ENCODE measurements at regions not wholly inside any gene's neighbourhood (a gene's known extent, or its start where the extent isn't known, plus 50 kb on each side); places are given as distances from the start of the nearest gene placed in this dataset.

GRCh38 chr18:46402945-46403344 is 254.1 kb downstream of the LOXHD1 start:
- Histone ChIP-seq H3K4me3 (ENCODE audit: low read length) (no peak overlapping the region), H3K36me3 (ENCODE audit: insufficient read depth, low read length) (no peaks in the 10 kb centered on the region), H3K27me3 (ENCODE audit: insufficient read depth, low read length) (no peaks in the 10 kb centered on the region), H3K9me3 (ENCODE audit: insufficient read depth, low read depth, low read length) (no peaks in the 10 kb centered on the region), H3K4me1 (ENCODE audit: insufficient read depth, low read length) (no peaks in the 10 kb centered on the region), H3K27ac (ENCODE audit: low read depth, low read length) (no peak overlapping the region), H3K9ac (ENCODE audit: low read depth, low read length) (no peak overlapping the region)
- WGBS: 86% methylated on average over 4 of the region's 4 CpGs

GRCh38 chr18:46405832-46406538 is 251.0 kb downstream of the LOXHD1 start:
- Histone ChIP-seq H3K9me3 (ENCODE audit: insufficient read depth, low read depth, low read length) (no peaks in the 10 kb centered on the region), H3K4me1 (ENCODE audit: insufficient read depth, low read length) (no peaks in the 10 kb centered on the region), H3K36me3 (ENCODE audit: insufficient read depth, low read length) (no peaks in the 10 kb centered on the region), H3K4me3 (ENCODE audit: low read length) (no peak overlapping the region), H3K27me3 (ENCODE audit: insufficient read depth, low read length) (no peaks in the 10 kb centered on the region), H3K27ac (ENCODE audit: low read depth, low read length) (no peak overlapping the region), H3K9ac (ENCODE audit: low read depth, low read length) (no peak overlapping the region)
- 89% methylated on average over 9 of the region's 9 CpGs for WGBS

GRCh38 chr18:46406539-46406932 is 250.5 kb downstream of the LOXHD1 start:
- WGBS: 93% methylated on average over 4 of the region's 4 CpGs
- Histone ChIP-seq H3K4me1 (ENCODE audit: insufficient read depth, low read length) (peaks cover 3% of the 10 kb centered on the region; the same call in 1 of the 2 replicates), H3K27ac (ENCODE audit: low read depth, low read length) (no peak overlapping the region), H3K27me3 (ENCODE audit: insufficient read depth, low read length) (no peaks in the 10 kb centered on the region), H3K9ac (ENCODE audit: low read depth, low read length) (no peak overlapping the region), H3K4me3 (ENCODE audit: low read length) (no peak overlapping the region), H3K9me3 (ENCODE audit: insufficient read depth, low read depth, low read length) (no peaks in the 10 kb centered on the region), H3K36me3 (ENCODE audit: insufficient read depth, low read length) (no peaks in the 10 kb centered on the region)

GRCh38 chr18:46407486-46408166 is 249.4 kb downstream of the LOXHD1 start:
- no peak overlapping the region for H3K4me3 ChIP-seq (ENCODE audit: low read length)
- 88% methylated on average over 6 of the region's 6 CpGs for WGBS
- H3K4me1 ChIP-seq (ENCODE audit: insufficient read depth, low read length): peaks cover 14% of the 10 kb centered on the region
- H3K27ac ChIP-seq (ENCODE audit: low read depth, low read length): no peak overlapping the region
- no peaks in the 10 kb centered on the region for H3K36me3 ChIP-seq (ENCODE audit: insufficient read depth, low read length)
- no peak overlapping the region for H3K9ac ChIP-seq (ENCODE audit: low read depth, low read length)
- H3K9me3 ChIP-seq (ENCODE audit: insufficient read depth, low read depth, low read length): no peaks in the 10 kb centered on the region
- no peaks in the 10 kb centered on the region for H3K27me3 ChIP-seq (ENCODE audit: insufficient read depth, low read length)

GRCh38 chr18:46408334-46408987 is 248.6 kb downstream of the LOXHD1 start:
- no peak overlapping the region for H3K27ac ChIP-seq (ENCODE audit: low read depth, low read length)
- no peaks in the 10 kb centered on the region for H3K27me3 ChIP-seq (ENCODE audit: insufficient read depth, low read length)
- no peaks in the 10 kb centered on the region for H3K9me3 ChIP-seq (ENCODE audit: insufficient read depth, low read depth, low read length)
- H3K4me3 ChIP-seq (ENCODE audit: low read length): no peak overlapping the region
- H3K4me1 ChIP-seq (ENCODE audit: insufficient read depth, low read length): peaks cover 22% of the 10 kb centered on the region
- 82% methylated on average over 6 of the region's 6 CpGs for WGBS
- H3K36me3 ChIP-seq (ENCODE audit: insufficient read depth, low read length): no peaks in the 10 kb centered on the region
- no peak overlapping the region for H3K9ac ChIP-seq (ENCODE audit: low read depth, low read length)

GRCh38 chr18:46411191-46411828 is 245.7 kb downstream of the LOXHD1 start:
- Histone ChIP-seq H3K9me3 (ENCODE audit: insufficient read depth, low read depth, low read length) (no peaks in the 10 kb centered on the region), H3K4me3 (ENCODE audit: low read length) (no peak overlapping the region), H3K4me1 (ENCODE audit: insufficient read depth, low read length) (peaks cover 38% of the 10 kb centered on the region), H3K27me3 (ENCODE audit: insufficient read depth, low read length) (no peaks in the 10 kb centered on the region), H3K27ac (ENCODE audit: low read depth, low read length) (no peak overlapping the region), H3K9ac (ENCODE audit: low read depth, low read length) (no peak overlapping the region), H3K36me3 (ENCODE audit: insufficient read depth, low read length) (no peaks in the 10 kb centered on the region)
- 78% methylated on average over 4 of the region's 4 CpGs for WGBS

GRCh38 chr18:46411867-46412690 is 244.9 kb downstream of the LOXHD1 start:
- Histone ChIP-seq H3K4me3 (ENCODE audit: low read length) (no peak overlapping the region), H3K36me3 (ENCODE audit: insufficient read depth, low read length) (no peaks in the 10 kb centered on the region), H3K27me3 (ENCODE audit: insufficient read depth, low read length) (no peaks in the 10 kb centered on the region), H3K9ac (ENCODE audit: low read depth, low read length) (no peak overlapping the region), H3K27ac (ENCODE audit: low read depth, low read length) (no peak overlapping the region), H3K9me3 (ENCODE audit: insufficient read depth, low read depth, low read length) (no peaks in the 10 kb centered on the region), H3K4me1 (ENCODE audit: insufficient read depth, low read length) (peaks cover 38% of the 10 kb centered on the region)
- 33% methylated on average over 6 of the region's 6 CpGs for WGBS

GRCh38 chr18:46412916-46413315 is 244.1 kb downstream of the LOXHD1 start:
- WGBS: 70% methylated on average over 11 of the region's 11 CpGs
- Histone ChIP-seq H3K27me3 (ENCODE audit: insufficient read depth, low read length) (no peaks in the 10 kb centered on the region), H3K4me1 (ENCODE audit: insufficient read depth, low read length) (peaks cover 38% of the 10 kb centered on the region), H3K9me3 (ENCODE audit: insufficient read depth, low read depth, low read length) (no peaks in the 10 kb centered on the region), H3K4me3 (ENCODE audit: low read length) (no peak overlapping the region), H3K9ac (ENCODE audit: low read depth, low read length) (no peak overlapping the region), H3K36me3 (ENCODE audit: insufficient read depth, low read length) (no peaks in the 10 kb centered on the region), H3K27ac (ENCODE audit: low read depth, low read length) (no peak overlapping the region)

- no peaks in the 10 kb centered on the region for H3K27me3 ChIP-seq (ENCODE audit: insufficient read depth, low read length)
- H3K9ac ChIP-seq (ENCODE audit: low read depth, low read length): no peak overlapping the region
- no peaks in the 10 kb centered on the region for H3K36me3 ChIP-seq (ENCODE audit: insufficient read depth, low read length)
- H3K27ac ChIP-seq (ENCODE audit: low read depth, low read length): no peak overlapping the region
- H3K4me1 ChIP-seq (ENCODE audit: insufficient read depth, low read length): peaks cover 41% of the 10 kb centered on the region
- WGBS: 75% methylated on average over 2 of the region's 3 CpGs
- no peaks in the 10 kb centered on the region for H3K9me3 ChIP-seq (ENCODE audit: insufficient read depth, low read depth, low read length)
- no peak overlapping the region for H3K4me3 ChIP-seq (ENCODE audit: low read length)
These were observed 243.3 kb downstream of the LOXHD1 start for GRCh38 chr18:46413684-46414083.

- no peaks in the 10 kb centered on the region for H3K9me3 ChIP-seq (ENCODE audit: insufficient read depth, low read depth, low read length)
- H3K9ac ChIP-seq (ENCODE audit: low read depth, low read length): no peak overlapping the region
- no peak overlapping the region for H3K4me3 ChIP-seq (ENCODE audit: low read length)
- peaks cover 52% of the 10 kb centered on the region for H3K4me1 ChIP-seq (ENCODE audit: insufficient read depth, low read length)
- WGBS: 27% methylated on average over 7 of the region's 7 CpGs
- H3K36me3 ChIP-seq (ENCODE audit: insufficient read depth, low read length): no peaks in the 10 kb centered on the region
- no peaks in the 10 kb centered on the region for H3K27me3 ChIP-seq (ENCODE audit: insufficient read depth, low read length)
- H3K27ac ChIP-seq (ENCODE audit: low read depth, low read length): no peak overlapping the region
These were observed 242.2 kb downstream of the LOXHD1 start for GRCh38 chr18:46414863-46415262.

Measured in HUES64 (cell line).